Erythroblast (primary cell): ENCODE measurements at regions not wholly inside any gene's neighbourhood (a gene's known extent, or its start where the extent isn't known, plus 50 kb on each side); places are given as distances from the start of the nearest gene placed in this dataset.

Experiments
- GATA1 ChIP-seq: IDR thresholded peaks from 2 replicates; pipeline ENCODE4 v1.6.1; 2011; ENCODE audit warnings: low read depth, mild to moderate bottlenecking, control low read depth, low read length, moderate library complexity
- POLR2A ChIP-seq: IDR thresholded peaks from 2 replicates; pipeline ENCODE4 v1.6.1; 2011; ENCODE audit warnings: mild to moderate bottlenecking, low read length

DNA sequence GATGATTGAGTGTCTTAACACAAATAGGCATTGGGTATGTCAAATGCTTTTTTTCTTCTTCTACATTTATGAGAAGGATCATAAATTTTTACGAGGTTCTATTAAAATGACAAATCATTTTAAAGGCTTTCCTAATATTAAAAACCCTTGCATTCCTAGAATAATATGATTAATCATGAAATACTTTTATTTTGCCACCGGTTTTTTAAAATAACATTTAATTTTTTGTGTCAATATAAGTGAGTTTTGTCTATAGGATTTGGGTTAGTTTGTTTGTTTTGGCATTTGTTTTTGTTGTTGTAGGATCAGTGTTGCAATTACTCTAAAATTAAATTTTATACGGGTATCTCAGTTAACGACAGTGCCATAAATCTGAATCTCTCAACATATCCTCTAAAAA is 169.7 kb upstream of the STK26 start:
- TF ChIP-seq POLR2A (no peak), GATA1 (no peak)
